ENCODE measurements at regions not wholly inside any gene's neighbourhood (a gene's known extent, or its start where the extent isn't known, plus 50 kb on each side); places are given as distances from the start of the nearest gene placed in this dataset.

DNA sequence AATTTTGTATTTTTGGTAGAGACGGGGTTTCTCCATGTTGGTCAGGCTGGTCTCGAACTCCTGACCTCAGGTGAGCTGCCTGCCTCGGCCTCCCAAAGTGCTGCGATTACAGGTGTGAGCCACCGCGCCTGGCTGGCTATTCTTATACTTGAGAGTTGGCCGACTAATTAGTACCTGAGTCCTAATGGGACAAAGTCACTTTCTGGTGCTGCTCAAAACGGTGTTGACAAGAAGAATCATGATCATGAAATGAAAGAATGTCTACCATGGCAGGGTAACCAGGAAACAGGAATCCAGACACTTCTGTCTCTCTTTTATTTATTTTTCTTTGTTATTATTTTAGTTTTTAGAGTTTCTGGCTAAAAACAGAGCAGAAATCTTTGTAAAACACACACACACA is 54.7 kb upstream of the RAB6D start:
- Histone ChIP-seq H3K9me2 (replicated peaks; ENCODE audit: control insufficient read depth, low read length) (no peaks in the 10 kb centered on the region), H4K20me1 (ENCODE audit: control insufficient read depth, insufficient read depth, low read depth, low read length) (no peaks in the 10 kb centered on the region), H3K4me2 (ENCODE audit: low read length) (no peak overlapping the region), H3K27ac (ENCODE audit: low read depth, low read length) (no peak overlapping the region), H3K36me3 (ENCODE audit: control insufficient read depth, low read length) (no peaks in the 10 kb centered on the region), H3K4me1 (ENCODE audit: control insufficient read depth, low read length) (no peaks in the 10 kb centered on the region), H3K27me3 (ENCODE audit: control insufficient read depth, low read length) (no peaks in the 10 kb centered on the region; the same call in 1 of the 2 replicates), H3K9me3 (ENCODE audit: control insufficient read depth, insufficient read depth, low read length) (no peaks in the 10 kb centered on the region), H3K79me2 (ENCODE audit: control insufficient read depth, low read length) (no peaks in the 10 kb centered on the region), H3F3A (ENCODE audit: control insufficient read depth, insufficient read depth) (no peaks in the 10 kb centered on the region), H3K4me3 (ENCODE audit: low read length) (no peak overlapping the region)
- no peak for TF ChIP-seq EZH2phosphoT487 (IDR thresholded peaks at IDR 0.05; ENCODE audit: borderline replicate concordance, low read length)
- TF ChIP-seq, protein P1, sequence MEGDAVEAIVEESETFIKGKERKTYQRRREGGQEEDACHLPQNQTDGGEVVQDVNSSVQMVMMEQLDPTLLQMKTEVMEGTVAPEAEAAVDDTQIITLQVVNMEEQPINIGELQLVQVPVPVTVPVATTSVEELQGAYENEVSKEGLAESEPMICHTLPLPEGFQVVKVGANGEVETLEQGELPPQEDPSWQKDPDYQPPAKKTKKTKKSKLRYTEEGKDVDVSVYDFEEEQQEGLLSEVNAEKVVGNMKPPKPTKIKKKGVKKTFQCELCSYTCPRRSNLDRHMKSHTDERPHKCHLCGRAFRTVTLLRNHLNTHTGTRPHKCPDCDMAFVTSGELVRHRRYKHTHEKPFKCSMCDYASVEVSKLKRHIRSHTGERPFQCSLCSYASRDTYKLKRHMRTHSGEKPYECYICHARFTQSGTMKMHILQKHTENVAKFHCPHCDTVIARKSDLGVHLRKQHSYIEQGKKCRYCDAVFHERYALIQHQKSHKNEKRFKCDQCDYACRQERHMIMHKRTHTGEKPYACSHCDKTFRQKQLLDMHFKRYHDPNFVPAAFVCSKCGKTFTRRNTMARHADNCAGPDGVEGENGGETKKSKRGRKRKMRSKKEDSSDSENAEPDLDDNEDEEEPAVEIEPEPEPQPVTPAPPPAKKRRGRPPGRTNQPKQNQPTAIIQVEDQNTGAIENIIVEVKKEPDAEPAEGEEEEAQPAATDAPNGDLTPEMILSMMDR (IDR thresholded peaks at IDR 0.05; ENCODE audit: low read depth, low read length, poor library complexity, severe bottlenecking), result no peak

DNA sequence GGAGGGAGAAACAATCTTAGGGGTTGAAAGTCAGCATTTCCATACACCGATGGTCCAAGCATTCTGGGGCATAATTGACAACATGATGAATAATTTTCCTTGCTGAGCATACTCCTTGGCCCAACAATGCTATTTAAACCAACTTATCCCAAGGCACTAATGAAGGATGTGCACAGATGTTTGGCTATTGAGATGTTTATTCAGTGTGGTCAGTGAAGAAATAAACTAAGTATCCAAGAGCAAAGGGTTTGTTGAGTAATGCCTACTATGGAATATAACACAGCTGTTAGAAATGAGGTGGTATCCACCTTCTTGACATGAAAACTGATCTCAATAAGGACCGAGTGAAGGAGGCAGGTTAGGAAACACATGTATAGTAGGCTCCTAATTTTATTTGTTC is 53.9 kb upstream of the RAB6D start:
- TF ChIP-seq, protein P1 (IDR thresholded peaks at IDR 0.05; ENCODE audit: low read depth, low read length, poor library complexity, severe bottlenecking), result no peak
- no peak for TF ChIP-seq EZH2phosphoT487 (IDR thresholded peaks at IDR 0.05; ENCODE audit: borderline replicate concordance, low read length)

DNA sequence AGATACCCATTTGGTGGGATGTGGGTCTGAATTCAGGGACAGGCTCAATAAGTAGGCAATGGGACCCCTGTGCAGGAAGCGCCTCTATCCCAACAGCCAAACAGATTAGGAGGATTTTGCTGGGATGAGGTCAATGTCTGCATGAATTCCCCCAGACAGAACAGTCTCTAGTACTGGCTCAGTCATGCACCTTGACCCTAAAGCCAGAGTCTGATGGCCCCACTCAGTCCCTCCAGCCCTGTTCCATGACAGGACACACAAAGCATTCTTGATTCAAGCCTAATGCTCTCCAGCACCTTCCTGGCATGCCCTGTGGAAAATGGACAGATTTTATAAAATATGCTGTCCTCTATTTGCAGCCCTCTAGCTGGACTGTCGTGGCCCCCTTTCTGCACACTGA is 49.8 kb upstream of the RAB6D start:
- peaks cover 8% of the 10 kb centered on the region for H3K27me3 ChIP-seq (ENCODE audit: control insufficient read depth, low read length)
- H3K79me2 ChIP-seq (ENCODE audit: control insufficient read depth, low read length), result no peaks in the 10 kb centered on the region
- H3K36me3 ChIP-seq (ENCODE audit: control insufficient read depth, low read length), result no peaks in the 10 kb centered on the region
- H3K4me2 ChIP-seq (ENCODE audit: low read length), result peak overlapping the region; percentile 3; the same call in 1 of the 2 replicates
- no peak overlapping the region for H3K4me3 ChIP-seq (ENCODE audit: low read length)
- H3K4me1 ChIP-seq (ENCODE audit: control insufficient read depth, low read length), result peaks cover 4% of the 10 kb centered on the region; the same call in 1 of the 2 replicates
- no peaks in the 10 kb centered on the region for H3K9me3 ChIP-seq (ENCODE audit: control insufficient read depth, insufficient read depth, low read length)
- no peak overlapping the region for H3K27ac ChIP-seq (ENCODE audit: low read depth, low read length)
- TF ChIP-seq, protein P1 (IDR thresholded peaks at IDR 0.05; ENCODE audit: low read depth, low read length, poor library complexity, severe bottlenecking), result no peak
- TF ChIP-seq EZH2phosphoT487 (IDR thresholded peaks at IDR 0.05; ENCODE audit: borderline replicate concordance, low read length), result no peak
- H4K20me1 ChIP-seq (ENCODE audit: control insufficient read depth, insufficient read depth, low read depth, low read length), result no peaks in the 10 kb centered on the region
- no peaks in the 10 kb centered on the region for H3F3A ChIP-seq (ENCODE audit: control insufficient read depth, insufficient read depth)
- H3K9me2 ChIP-seq (replicated peaks; ENCODE audit: control insufficient read depth, low read length), result no peaks in the 10 kb centered on the region

More for the DNA sequence above, 53.9 kb upstream of the RAB6D start:
- Histone ChIP-seq H3K27me3 (ENCODE audit: control insufficient read depth, low read length) (no peaks in the 10 kb centered on the region; the same call in 1 of the 2 replicates), H3K4me3 (ENCODE audit: low read length) (no peak overlapping the region), H3K27ac (ENCODE audit: low read depth, low read length) (no peak overlapping the region), H3K79me2 (ENCODE audit: control insufficient read depth, low read length) (no peaks in the 10 kb centered on the region), H3K4me2 (ENCODE audit: low read length) (no peak overlapping the region), H3F3A (ENCODE audit: control insufficient read depth, insufficient read depth) (no peaks in the 10 kb centered on the region), H3K9me2 (replicated peaks; ENCODE audit: control insufficient read depth, low read length) (no peaks in the 10 kb centered on the region), H3K9me3 (ENCODE audit: control insufficient read depth, insufficient read depth, low read length) (no peaks in the 10 kb centered on the region), H3K36me3 (ENCODE audit: control insufficient read depth, low read length) (no peaks in the 10 kb centered on the region), H3K4me1 (ENCODE audit: control insufficient read depth, low read length) (peaks cover 4% of the 10 kb centered on the region; the same call in 1 of the 2 replicates), H4K20me1 (ENCODE audit: control insufficient read depth, insufficient read depth, low read depth, low read length) (no peaks in the 10 kb centered on the region)
